Mesothelial cell of epicardium (in vitro differentiated cells): ENCODE measurements at regions not wholly inside any gene's neighbourhood (a gene's known extent, or its start where the extent isn't known, plus 50 kb on each side); places are given as distances from the start of the nearest gene placed in this dataset.

Experiments
- DNase-seq, 2 experiments: peaks; one replicate each; pipeline ENCODE4 v3.0.0; 2021; ENCODE audit warnings: low spot score in 2 of 2; ENCODE audit not compliant: unreplicated experiment in 2 of 2
- H3K27ac Mint-ChIP-seq: 2 replicates; pipeline ENCODE4 v1.8.0; 2021; ENCODE audit warnings: mixed read lengths
- H3K27me3 Mint-ChIP-seq: 2 replicates; pipeline ENCODE4 v1.8.0; 2021; ENCODE audit warnings: low read depth, mixed read lengths
- H3K36me3 Mint-ChIP-seq: 2 replicates; pipeline ENCODE4 v1.8.0; 2021; ENCODE audit warnings: mixed read lengths
- H3K4me1 Mint-ChIP-seq: 2 replicates; pipeline ENCODE4 v1.8.0; 2021; ENCODE audit warnings: mixed read lengths
- H3K4me3 Mint-ChIP-seq: 2 replicates; pipeline ENCODE4 v1.8.0; 2021; ENCODE audit warnings: mild to moderate bottlenecking, moderate library complexity, mixed read lengths
- H3K9me3 Mint-ChIP-seq: 2 replicates; pipeline ENCODE4 v1.8.0; 2021; ENCODE audit warnings: mixed read lengths
- TF ChIP-seq, protein P1 (sequence below): fragments of 200-600 bp; sonication (generic); IDR thresholded peaks from one replicate; pipeline ENCODE4 v1.5.0; 2021; ENCODE audit warnings: antibody characterized with exemption; ENCODE audit not compliant: unreplicated experiment

DNA sequence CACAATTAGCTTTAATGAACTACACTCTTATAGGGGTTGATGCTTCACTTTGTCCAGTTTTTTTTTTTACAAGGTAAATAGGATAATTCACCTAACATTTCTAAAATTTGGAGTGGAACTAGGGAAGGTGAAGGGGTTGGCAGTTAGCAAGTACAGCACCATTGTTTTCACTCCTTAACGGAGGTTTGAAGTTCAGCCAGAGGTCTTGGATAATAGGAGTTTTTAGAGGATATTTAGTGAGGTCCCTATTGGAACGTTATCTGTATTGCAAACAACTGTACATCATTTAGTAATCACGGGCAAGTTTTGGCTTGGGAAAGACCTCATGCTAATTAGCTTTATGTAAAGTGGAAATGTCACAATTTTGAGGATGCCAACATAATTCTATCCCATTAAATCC lies 52.3 kb upstream of the TBX18 start:
- TF ChIP-seq, protein P1, sequence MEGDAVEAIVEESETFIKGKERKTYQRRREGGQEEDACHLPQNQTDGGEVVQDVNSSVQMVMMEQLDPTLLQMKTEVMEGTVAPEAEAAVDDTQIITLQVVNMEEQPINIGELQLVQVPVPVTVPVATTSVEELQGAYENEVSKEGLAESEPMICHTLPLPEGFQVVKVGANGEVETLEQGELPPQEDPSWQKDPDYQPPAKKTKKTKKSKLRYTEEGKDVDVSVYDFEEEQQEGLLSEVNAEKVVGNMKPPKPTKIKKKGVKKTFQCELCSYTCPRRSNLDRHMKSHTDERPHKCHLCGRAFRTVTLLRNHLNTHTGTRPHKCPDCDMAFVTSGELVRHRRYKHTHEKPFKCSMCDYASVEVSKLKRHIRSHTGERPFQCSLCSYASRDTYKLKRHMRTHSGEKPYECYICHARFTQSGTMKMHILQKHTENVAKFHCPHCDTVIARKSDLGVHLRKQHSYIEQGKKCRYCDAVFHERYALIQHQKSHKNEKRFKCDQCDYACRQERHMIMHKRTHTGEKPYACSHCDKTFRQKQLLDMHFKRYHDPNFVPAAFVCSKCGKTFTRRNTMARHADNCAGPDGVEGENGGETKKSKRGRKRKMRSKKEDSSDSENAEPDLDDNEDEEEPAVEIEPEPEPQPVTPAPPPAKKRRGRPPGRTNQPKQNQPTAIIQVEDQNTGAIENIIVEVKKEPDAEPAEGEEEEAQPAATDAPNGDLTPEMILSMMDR, result no peak
- Mint-ChIP-seq H3K9me3 (peaks cover 16% of the 10 kb centered on the region), H3K27ac (no peak overlapping the region), H3K4me1 (no peaks in the 10 kb centered on the region), H3K36me3 (no peaks in the 10 kb centered on the region), H3K4me3 (no peak overlapping the region), H3K27me3 (peaks cover 7% of the 10 kb centered on the region)
- no peak for DNase-seq

DNA sequence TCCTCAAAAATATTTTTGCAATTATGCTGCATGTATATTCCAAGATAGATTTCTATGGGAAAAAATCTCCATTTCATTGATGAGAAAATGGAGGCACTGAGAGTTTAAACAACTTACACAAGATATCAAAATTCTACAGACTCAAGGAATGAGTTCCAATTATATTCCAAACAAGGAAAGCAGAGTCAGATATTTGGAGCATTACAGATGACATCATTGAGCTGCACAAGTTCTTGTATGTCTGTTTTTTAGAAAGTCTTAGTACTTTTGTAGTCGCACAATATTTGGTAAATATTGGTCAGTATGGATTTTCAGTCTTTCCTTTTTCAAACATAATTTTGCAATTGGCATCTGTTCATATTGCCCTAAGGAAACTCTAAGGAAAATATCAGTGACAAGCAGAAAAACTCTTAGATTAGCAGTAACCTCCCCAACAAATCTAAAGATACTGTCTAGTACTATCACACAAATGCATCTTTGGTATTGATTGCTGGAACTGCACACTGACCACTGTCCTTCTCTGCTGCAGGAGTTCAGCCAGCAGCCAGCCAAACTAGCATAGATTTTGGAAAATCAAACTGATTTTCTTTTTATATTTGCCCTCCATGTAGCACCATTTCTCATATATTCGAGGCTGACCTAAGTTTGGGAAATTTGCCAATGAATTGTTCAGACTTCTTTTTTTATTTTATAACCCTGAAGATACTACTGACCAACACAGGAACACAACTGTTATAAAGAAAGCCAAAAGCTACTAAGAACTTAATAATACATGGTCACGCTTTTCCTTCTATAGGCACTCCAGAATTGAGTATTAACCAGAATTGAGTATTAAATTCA lies 51.7 kb upstream of the TBX18 start:
- H3K9me3 Mint-ChIP-seq, result peaks cover 12% of the 10 kb centered on the region
- peaks cover 9% of the 10 kb centered on the region for H3K27me3 Mint-ChIP-seq
- no peaks in the 10 kb centered on the region for H3K36me3 Mint-ChIP-seq
- H3K4me1 Mint-ChIP-seq, result no peaks in the 10 kb centered on the region
- DNase-seq, result no peak
- TF ChIP-seq, protein P1, result no peak
- H3K27ac Mint-ChIP-seq, result no peak overlapping the region
- H3K4me3 Mint-ChIP-seq, result no peak overlapping the region
